Karpas-422 (cell line): ENCODE measurements at regions not wholly inside any gene's neighbourhood (a gene's known extent, or its start where the extent isn't known, plus 50 kb on each side); places are given as distances from the start of the nearest gene placed in this dataset.

Experiments
- DNase-seq: peaks from one replicate; pipeline ENCODE4 v3.0.0-alpha.2; 2015
- H2AFZ ChIP-seq: fragments of 200-600 bp; sonication (generic); 2 replicates; pipeline ENCODE4 v1.6.1; 2014; ENCODE audit warnings: antibody characterized with exemption, low read length, mixed read lengths
- H3K27ac ChIP-seq: fragments of 200-600 bp; sonication (generic); 2 replicates; pipeline ENCODE4 v1.5.1; 2014; ENCODE audit warnings: mild to moderate bottlenecking, low read length, moderate library complexity
- H3K27me3 ChIP-seq: fragments of 200-600 bp; sonication (generic); 2 replicates; pipeline ENCODE4 v1.6.1; 2014; ENCODE audit warnings: low read length, mixed read lengths
- H3K36me3 ChIP-seq: fragments of 200-600 bp; sonication (generic); 2 replicates; pipeline ENCODE4 v1.6.1; 2014; ENCODE audit warnings: low read length, mixed read lengths; ENCODE audit not compliant: insufficient read depth
- H3K4me1 ChIP-seq: fragments of 200-600 bp; sonication (generic); 2 replicates; pipeline ENCODE4 v1.6.1; 2014; ENCODE audit warnings: mild to moderate bottlenecking, low read length, mixed read lengths
- H3K4me2 ChIP-seq: fragments of 200-600 bp; sonication (generic); 2 replicates; pipeline ENCODE4 v1.6.1; 2014; ENCODE audit warnings: low read length, low read depth, mild to moderate bottlenecking; ENCODE audit not compliant: poor library complexity, severe bottlenecking
- H3K4me3 ChIP-seq: fragments of 200-600 bp; sonication (generic); 2 replicates; pipeline ENCODE4 v1.5.1; 2014; ENCODE audit warnings: mild to moderate bottlenecking, antibody characterized with exemption, low read length, mixed read lengths
- H3K79me2 ChIP-seq: fragments of 200-600 bp; sonication (generic); 2 replicates; pipeline ENCODE4 v1.6.1; 2014; ENCODE audit warnings: mild to moderate bottlenecking, low read length, mixed read lengths
- H3K9ac ChIP-seq: fragments of 200-600 bp; sonication (generic); 2 replicates; pipeline ENCODE4 v1.6.0; 2014; ENCODE audit warnings: low read length
- H3K9me2 ChIP-seq: fragments of 200-600 bp; sonication (generic), shearing (Covaris generic); replicated peaks from 2 replicates; pipeline ENCODE4 v1.6.0; 2014; ENCODE audit warnings: mild to moderate bottlenecking, low read length, moderate library complexity; ENCODE audit not compliant: insufficient read depth
- H3K9me3 ChIP-seq: fragments of 300-700, 200-600 bp; sonication (generic); 2 replicates; pipeline ENCODE4 v1.6.1; 2014; ENCODE audit warnings: low read length, mixed read lengths
- H4K20me1 ChIP-seq: fragments of 200-600 bp; sonication (generic); 2 replicates; pipeline ENCODE4 v1.6.1; 2014; ENCODE audit warnings: mild to moderate bottlenecking, antibody characterized with exemption, low read length, low read depth; ENCODE audit not compliant: insufficient read depth

DNA sequence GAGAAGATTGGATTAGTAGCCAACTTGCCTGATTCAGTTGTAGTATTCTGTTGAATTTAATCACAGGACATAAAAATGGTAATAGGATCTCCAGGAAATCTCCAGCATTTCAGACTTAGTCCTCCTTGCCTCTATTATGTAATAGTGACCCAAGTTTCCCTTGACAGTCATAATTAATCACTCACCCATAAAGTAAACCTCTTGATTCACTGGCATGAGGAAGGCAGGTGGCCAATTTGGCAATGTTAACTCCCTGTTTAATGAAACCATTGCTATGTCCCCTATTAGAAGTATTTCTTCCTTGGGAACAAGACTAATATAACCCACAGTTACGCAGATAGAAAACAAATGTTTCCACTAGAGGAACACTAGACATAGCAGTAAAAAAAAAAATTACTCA, 604.8 kb upstream of the CXADR start:
- H3K9me2 ChIP-seq = no peaks in the 10 kb centered on the region
- H2AFZ ChIP-seq = no peak overlapping the region
- H3K27me3 ChIP-seq = no peaks in the 10 kb centered on the region
- H3K9me3 ChIP-seq = peaks cover 34% of the 10 kb centered on the region
- H4K20me1 ChIP-seq = no peaks in the 10 kb centered on the region
- no peak overlapping the region for H3K9ac ChIP-seq
- no peak overlapping the region for H3K27ac ChIP-seq
- no peaks in the 10 kb centered on the region for H3K79me2 ChIP-seq
- DNase-seq = no peak
- no peak overlapping the region for H3K4me2 ChIP-seq
- H3K4me1 ChIP-seq = no peaks in the 10 kb centered on the region
- no peak overlapping the region for H3K4me3 ChIP-seq
- no peaks in the 10 kb centered on the region for H3K36me3 ChIP-seq

GRCh38 chr21:16910435-16911165, 602.2 kb upstream of the CXADR start:
- Histone ChIP-seq H4K20me1 (no peaks in the 10 kb centered on the region), H3K27ac (no peak overlapping the region), H3K9me3 (peaks cover 23% of the 10 kb centered on the region), H3K9me2 (no peaks in the 10 kb centered on the region), H3K79me2 (no peaks in the 10 kb centered on the region), H3K27me3 (no peaks in the 10 kb centered on the region), H3K4me1 (no peaks in the 10 kb centered on the region), H3K4me3 (no peak overlapping the region), H3K36me3 (no peaks in the 10 kb centered on the region), H2AFZ (no peak overlapping the region), H3K4me2 (no peak overlapping the region), H3K9ac (no peak overlapping the region)
- no peak for DNase-seq

GRCh38 chr21:16911166-16911607, 601.7 kb upstream of the CXADR start:
- Histone ChIP-seq H3K79me2 (no peaks in the 10 kb centered on the region), H3K4me1 (no peaks in the 10 kb centered on the region), H3K27ac (no peak overlapping the region), H3K4me3 (no peak overlapping the region), H3K36me3 (no peaks in the 10 kb centered on the region), H4K20me1 (no peaks in the 10 kb centered on the region), H3K4me2 (no peak overlapping the region), H3K9me2 (no peaks in the 10 kb centered on the region), H2AFZ (no peak overlapping the region), H3K27me3 (no peaks in the 10 kb centered on the region), H3K9me3 (peaks cover 20% of the 10 kb centered on the region), H3K9ac (no peak overlapping the region)
- no peak for DNase-seq

GRCh38 chr21:16912075-16912474, 600.8 kb upstream of the CXADR start:
- H3K4me1 ChIP-seq = no peaks in the 10 kb centered on the region
- H3K9me2 ChIP-seq = no peaks in the 10 kb centered on the region
- H2AFZ ChIP-seq = no peak overlapping the region
- no peaks in the 10 kb centered on the region for H3K36me3 ChIP-seq
- no peak overlapping the region for H3K4me2 ChIP-seq
- no peaks in the 10 kb centered on the region for H4K20me1 ChIP-seq
- no peak overlapping the region for H3K4me3 ChIP-seq
- no peak overlapping the region for H3K9ac ChIP-seq
- DNase-seq = no peak
- H3K79me2 ChIP-seq = no peaks in the 10 kb centered on the region
- peaks cover 14% of the 10 kb centered on the region for H3K9me3 ChIP-seq
- H3K27me3 ChIP-seq = no peaks in the 10 kb centered on the region
- H3K27ac ChIP-seq = no peak overlapping the region

GRCh38 chr21:16913010-16913409, 599.8 kb upstream of the CXADR start:
- H3K79me2 ChIP-seq = no peaks in the 10 kb centered on the region
- peaks cover 12% of the 10 kb centered on the region; the same call in 1 of the 2 replicates for H3K9me3 ChIP-seq
- no peaks in the 10 kb centered on the region for H3K4me1 ChIP-seq
- H2AFZ ChIP-seq = no peak overlapping the region
- no peak overlapping the region for H3K4me3 ChIP-seq
- no peak overlapping the region for H3K4me2 ChIP-seq
- H3K27me3 ChIP-seq = no peaks in the 10 kb centered on the region
- no peaks in the 10 kb centered on the region for H4K20me1 ChIP-seq
- H3K36me3 ChIP-seq = no peaks in the 10 kb centered on the region
- no peak for DNase-seq
- H3K9ac ChIP-seq = no peak overlapping the region
- no peaks in the 10 kb centered on the region for H3K9me2 ChIP-seq
- no peak overlapping the region for H3K27ac ChIP-seq

- H2AFZ ChIP-seq = no peak overlapping the region
- no peaks in the 10 kb centered on the region for H3K36me3 ChIP-seq
- no peak for DNase-seq
- H3K27ac ChIP-seq = no peak overlapping the region
- H3K4me1 ChIP-seq = no peaks in the 10 kb centered on the region
- H4K20me1 ChIP-seq = no peaks in the 10 kb centered on the region
- H3K9me3 ChIP-seq = peaks cover 16% of the 10 kb centered on the region
- H3K9me2 ChIP-seq = no peaks in the 10 kb centered on the region
- H3K4me2 ChIP-seq = no peak overlapping the region
- no peak overlapping the region for H3K9ac ChIP-seq
- H3K4me3 ChIP-seq = no peak overlapping the region
- H3K27me3 ChIP-seq = no peaks in the 10 kb centered on the region
- H3K79me2 ChIP-seq = no peaks in the 10 kb centered on the region
These were observed 584.4 kb upstream of the CXADR start for GRCh38 chr21:16928439-16928838.

GRCh38 chr21:16932314-16932713, 580.5 kb upstream of the CXADR start:
- Histone ChIP-seq H3K27me3 (no peaks in the 10 kb centered on the region), H3K79me2 (no peaks in the 10 kb centered on the region), H3K4me1 (no peaks in the 10 kb centered on the region), H3K9ac (no peak overlapping the region), H3K36me3 (no peaks in the 10 kb centered on the region), H3K4me2 (no peak overlapping the region), H2AFZ (no peak overlapping the region), H3K9me3 (peaks cover 23% of the 10 kb centered on the region), H3K9me2 (no peaks in the 10 kb centered on the region), H4K20me1 (no peaks in the 10 kb centered on the region), H3K4me3 (no peak overlapping the region), H3K27ac (no peak overlapping the region)
- no peak for DNase-seq

GRCh38 chr21:16942703-16943102, 570.1 kb upstream of the CXADR start:
- H3K27me3 ChIP-seq = no peaks in the 10 kb centered on the region
- no peak overlapping the region for H3K9ac ChIP-seq
- H3K4me2 ChIP-seq = no peak overlapping the region
- H2AFZ ChIP-seq = no peak overlapping the region
- DNase-seq = no peak
- H3K4me1 ChIP-seq = no peaks in the 10 kb centered on the region
- no peak overlapping the region for H3K4me3 ChIP-seq
- H4K20me1 ChIP-seq = no peaks in the 10 kb centered on the region
- H3K36me3 ChIP-seq = no peaks in the 10 kb centered on the region
- no peaks in the 10 kb centered on the region for H3K79me2 ChIP-seq
- H3K9me3 ChIP-seq = peaks cover 37% of the 10 kb centered on the region
- no peak overlapping the region for H3K27ac ChIP-seq
- H3K9me2 ChIP-seq = no peaks in the 10 kb centered on the region
